ENCODE measurements at regions not wholly inside any gene's neighbourhood (a gene's known extent, or its start where the extent isn't known, plus 50 kb on each side); places are given as distances from the start of the nearest gene placed in this dataset.

GRCh38 chr12:123085730-123086487 lies 65.0 kb downstream of the PITPNM2 start:
- H3K36me3 Mint-ChIP-seq (ENCODE audit: low read depth) = no peaks in the 10 kb centered on the region
- H3K27ac Mint-ChIP-seq = no peak overlapping the region
- DNase-seq = no peak
- H3K9me3 Mint-ChIP-seq = no peaks in the 10 kb centered on the region
- peaks cover 19% of the 10 kb centered on the region for H3K4me1 Mint-ChIP-seq (ENCODE audit: low read depth)
- no peaks in the 10 kb centered on the region for H3K27me3 Mint-ChIP-seq
- H3K4me3 Mint-ChIP-seq = no peak overlapping the region

DNA sequence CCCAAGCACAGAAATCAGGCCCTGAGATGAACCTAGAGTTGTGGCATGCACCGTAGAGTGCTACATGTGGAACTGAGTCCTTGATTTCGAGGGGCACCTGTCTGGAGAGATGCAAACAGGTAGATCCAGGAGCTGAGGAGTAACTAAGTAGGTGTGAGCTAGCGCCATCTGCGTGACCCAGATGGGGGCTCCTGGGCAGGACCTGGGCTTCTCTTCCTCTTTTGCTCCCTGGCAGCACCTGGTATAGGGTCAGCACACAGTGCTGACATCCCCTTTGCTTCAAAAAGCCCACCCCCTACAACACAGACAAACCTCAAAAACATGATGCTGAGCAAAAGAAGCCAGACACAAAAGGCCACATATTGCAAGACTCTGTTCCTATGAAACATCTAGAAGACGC lies 65.8 kb downstream of the PITPNM2 start:
- Mint-ChIP-seq H3K9me3 (no peaks in the 10 kb centered on the region), H3K27me3 (no peaks in the 10 kb centered on the region), H3K27ac (no peak overlapping the region), H3K4me3 (no peak overlapping the region), H3K4me1 (ENCODE audit: low read depth) (peaks cover 18% of the 10 kb centered on the region), H3K36me3 (ENCODE audit: low read depth) (no peaks in the 10 kb centered on the region)
- DNase-seq = no peak

GRCh38 chr12:123083661-123084571 lies 67.0 kb downstream of the PITPNM2 start:
- Mint-ChIP-seq H3K27ac (peak overlapping the region; percentile 62), H3K36me3 (ENCODE audit: low read depth) (no peaks in the 10 kb centered on the region), H3K4me1 (ENCODE audit: low read depth) (peaks cover 10% of the 10 kb centered on the region), H3K27me3 (no peaks in the 10 kb centered on the region), H3K4me3 (no peak overlapping the region), H3K9me3 (no peaks in the 10 kb centered on the region)
- no peak for DNase-seq

GRCh38 chr12:123080634-123081033 lies 70.3 kb downstream of the PITPNM2 start:
- DNase-seq = no peak
- Mint-ChIP-seq H3K4me3 (no peak overlapping the region), H3K9me3 (no peaks in the 10 kb centered on the region), H3K36me3 (ENCODE audit: low read depth) (no peaks in the 10 kb centered on the region), H3K27me3 (no peaks in the 10 kb centered on the region), H3K27ac (no peak overlapping the region), H3K4me1 (ENCODE audit: low read depth) (peaks cover 33% of the 10 kb centered on the region)

- Mint-ChIP-seq H3K27me3 (no peaks in the 10 kb centered on the region), H3K36me3 (ENCODE audit: low read depth) (no peaks in the 10 kb centered on the region), H3K27ac (no peak overlapping the region), H3K9me3 (no peaks in the 10 kb centered on the region), H3K4me1 (ENCODE audit: low read depth) (peaks cover 48% of the 10 kb centered on the region), H3K4me3 (no peak overlapping the region)
- no peak for DNase-seq
These were observed 72.2 kb downstream of the PITPNM2 start for GRCh38 chr12:123078531-123079155.

DNA sequence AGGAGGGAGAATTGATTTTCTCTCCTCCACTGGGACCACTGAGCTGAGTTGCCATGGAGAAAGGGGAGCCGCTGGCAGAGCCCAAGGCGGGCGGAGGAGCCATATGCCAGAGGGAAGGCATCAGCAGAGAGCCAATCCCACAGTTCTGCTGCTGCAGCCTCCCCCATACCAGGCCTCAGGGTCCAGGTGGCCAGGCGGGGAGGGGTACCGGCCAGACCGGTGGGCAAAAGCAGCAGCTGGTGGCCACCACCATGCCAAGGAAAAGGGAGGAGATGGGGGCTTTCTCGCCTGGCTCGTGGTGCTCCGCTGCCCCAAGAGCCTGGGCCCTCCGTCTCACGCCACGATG lies 72.8 kb downstream of the PITPNM2 start:
- Mint-ChIP-seq H3K27me3 (no peaks in the 10 kb centered on the region), H3K9me3 (no peaks in the 10 kb centered on the region), H3K27ac (no peak overlapping the region), H3K4me3 (no peak overlapping the region), H3K4me1 (ENCODE audit: low read depth) (peaks cover 53% of the 10 kb centered on the region), H3K36me3 (ENCODE audit: low read depth) (no peaks in the 10 kb centered on the region)
- no peak for DNase-seq

DNA sequence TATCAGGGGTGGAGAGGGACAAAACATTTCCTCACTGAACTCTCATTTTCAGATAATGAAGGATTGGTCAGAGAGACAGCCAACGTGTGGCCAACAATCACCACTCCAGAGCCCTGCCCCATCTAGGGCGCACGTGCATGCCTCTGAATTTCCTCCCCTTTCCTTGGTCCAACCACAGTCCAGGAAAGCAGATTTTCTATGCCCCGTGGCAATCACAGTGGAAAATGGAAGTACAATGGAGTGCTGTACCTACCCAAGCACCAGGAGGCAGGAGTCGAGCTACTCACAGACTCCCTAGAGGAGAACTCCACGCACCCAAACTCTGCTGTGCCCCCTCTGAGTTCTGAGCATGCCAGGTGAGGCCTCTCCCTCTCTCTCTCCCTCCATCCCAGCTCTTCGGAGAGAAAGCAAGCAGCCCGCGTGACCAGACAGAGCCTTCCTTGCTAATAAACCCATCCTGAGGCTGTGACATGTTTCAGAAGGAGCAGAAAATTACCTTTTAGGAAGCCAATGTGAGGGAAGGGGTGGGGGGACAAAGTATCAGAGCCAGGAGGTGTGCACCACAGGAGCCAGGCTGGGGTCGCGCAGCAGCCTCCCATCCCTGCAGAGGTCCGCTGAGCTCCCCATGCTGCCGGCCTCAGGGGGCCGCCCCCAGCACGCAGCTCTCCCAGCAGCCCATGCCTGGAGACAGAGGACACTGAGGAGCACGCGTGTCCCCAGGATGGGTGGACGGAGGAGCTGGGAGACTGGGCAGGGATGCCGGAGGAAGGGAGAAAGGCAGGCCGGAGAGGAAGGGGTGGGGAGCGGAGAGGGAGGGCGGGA lies 73.4 kb downstream of the PITPNM2 start:
- H3K36me3 Mint-ChIP-seq (ENCODE audit: low read depth) = no peaks in the 10 kb centered on the region
- peak overlapping the region; percentile 97 for H3K27ac Mint-ChIP-seq
- H3K9me3 Mint-ChIP-seq = no peaks in the 10 kb centered on the region
- peak overlapping the region; percentile 77 for H3K4me3 Mint-ChIP-seq
- H3K4me1 Mint-ChIP-seq (ENCODE audit: low read depth) = peaks cover 54% of the 10 kb centered on the region
- H3K27me3 Mint-ChIP-seq = no peaks in the 10 kb centered on the region
- DNase-seq = no peak

- peaks cover 61% of the 10 kb centered on the region for H3K4me1 Mint-ChIP-seq (ENCODE audit: low read depth)
- DNase-seq = peak; percentile 60
These were observed 74.1 kb downstream of the PITPNM2 start for GRCh38 chr12:123076604-123077297.

GRCh38 chr12:123075646-123076171 lies 75.2 kb downstream of the PITPNM2 start:
- no peaks in the 10 kb centered on the region for H3K9me3 Mint-ChIP-seq
- no peaks in the 10 kb centered on the region for H3K36me3 Mint-ChIP-seq (ENCODE audit: low read depth)
- peaks cover 65% of the 10 kb centered on the region for H3K4me1 Mint-ChIP-seq (ENCODE audit: low read depth)
- peak overlapping the region; percentile 77 for H3K4me3 Mint-ChIP-seq
- peak; percentile 84 for DNase-seq
- no peaks in the 10 kb centered on the region for H3K27me3 Mint-ChIP-seq
- peak overlapping the region; percentile 97 for H3K27ac Mint-ChIP-seq

More at GRCh38 chr12:123076604-123077297, 74.1 kb downstream of the PITPNM2 start:
- H3K27ac Mint-ChIP-seq = peak overlapping the region; percentile 97
- H3K9me3 Mint-ChIP-seq = no peaks in the 10 kb centered on the region
- no peaks in the 10 kb centered on the region for H3K36me3 Mint-ChIP-seq (ENCODE audit: low read depth)
- no peaks in the 10 kb centered on the region for H3K27me3 Mint-ChIP-seq
- peak overlapping the region; percentile 77 for H3K4me3 Mint-ChIP-seq

- Mint-ChIP-seq H3K36me3 (ENCODE audit: low read depth) (no peaks in the 10 kb centered on the region), H3K27me3 (no peaks in the 10 kb centered on the region), H3K9me3 (no peaks in the 10 kb centered on the region), H3K27ac (peak overlapping the region; percentile 97), H3K4me1 (ENCODE audit: low read depth) (peaks cover 69% of the 10 kb centered on the region), H3K4me3 (peak overlapping the region; percentile 77)
- no peak for DNase-seq
These were observed 75.7 kb downstream of the PITPNM2 start for GRCh38 chr12:123075087-123075645.

GRCh38 chr12:123073962-123074801 lies 76.7 kb downstream of the PITPNM2 start:
- Mint-ChIP-seq H3K9me3 (no peaks in the 10 kb centered on the region), H3K36me3 (ENCODE audit: low read depth) (no peaks in the 10 kb centered on the region), H3K27ac (peak overlapping the region; percentile 97), H3K4me3 (no peak overlapping the region), H3K4me1 (ENCODE audit: low read depth) (peaks cover 69% of the 10 kb centered on the region), H3K27me3 (no peaks in the 10 kb centered on the region)
- no peak for DNase-seq

DNA sequence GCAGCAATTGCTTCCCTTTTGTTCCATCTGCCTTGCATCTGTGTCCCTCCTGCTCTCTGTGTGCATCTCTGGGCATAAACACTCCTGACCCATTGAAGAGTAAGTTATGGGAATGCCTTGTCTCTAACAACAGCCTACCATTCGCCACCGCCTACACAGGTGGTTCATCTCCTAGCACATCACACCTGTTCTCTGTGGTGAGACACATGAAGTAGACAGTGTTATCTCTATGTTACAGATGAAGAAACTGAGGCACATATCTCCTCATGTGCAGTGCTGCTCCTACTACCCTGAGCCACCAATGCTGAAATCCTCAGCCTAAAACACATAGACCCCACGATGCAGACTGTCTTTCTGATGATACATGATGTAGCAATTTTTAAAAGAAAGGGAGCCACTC lies 77.6 kb downstream of the PITPNM2 start:
- no peak for DNase-seq
- Mint-ChIP-seq H3K4me3 (no peak overlapping the region), H3K27me3 (no peaks in the 10 kb centered on the region), H3K27ac (no peak overlapping the region), H3K9me3 (no peaks in the 10 kb centered on the region), H3K4me1 (ENCODE audit: low read depth) (peaks cover 63% of the 10 kb centered on the region), H3K36me3 (ENCODE audit: low read depth) (no peaks in the 10 kb centered on the region)

Data from activated T-cell treated with anti-CD3 and anti-CD28 coated beads, Interleukin-2, amount 50 U/mL, for 24 hours (primary cell).